GM19455 (cell line): ENCODE measurements at regions not wholly inside any gene's neighbourhood (a gene's known extent, or its start where the extent isn't known, plus 50 kb on each side); places are given as distances from the start of the nearest gene placed in this dataset.
"Not testable (repeated sequence)": the region's sequence is repeated elsewhere in the genome, so short reads cannot be mapped to it uniquely, and the experiment has no call there.

Experiments
- ATAC-seq: cut with Tn5 transposase; IDR thresholded peaks from one replicate; pipeline ENCODE4 v1.9.1; 2021; ENCODE audit not compliant: unreplicated experiment

DNA sequence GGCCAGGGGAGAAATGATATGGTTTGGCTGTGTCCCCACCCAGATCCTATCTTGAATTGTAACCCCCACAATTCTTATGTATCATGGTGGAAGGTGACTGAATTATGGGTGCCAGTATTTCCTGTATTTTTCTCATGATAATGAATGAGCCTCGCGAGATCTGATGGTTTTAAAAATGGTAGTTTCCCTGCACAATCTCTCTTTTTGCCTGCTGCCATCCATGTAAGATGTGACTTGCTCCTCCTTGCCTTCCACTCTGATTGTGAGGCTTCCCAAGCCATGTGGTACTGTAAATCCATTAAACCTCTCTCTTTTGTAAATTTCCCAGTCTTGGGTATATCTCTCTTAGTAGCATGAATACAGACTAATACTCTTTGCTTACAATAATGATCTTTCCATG, 1453.9 kb upstream of the B3GALT2 start:
- no peak for ATAC-seq

DNA sequence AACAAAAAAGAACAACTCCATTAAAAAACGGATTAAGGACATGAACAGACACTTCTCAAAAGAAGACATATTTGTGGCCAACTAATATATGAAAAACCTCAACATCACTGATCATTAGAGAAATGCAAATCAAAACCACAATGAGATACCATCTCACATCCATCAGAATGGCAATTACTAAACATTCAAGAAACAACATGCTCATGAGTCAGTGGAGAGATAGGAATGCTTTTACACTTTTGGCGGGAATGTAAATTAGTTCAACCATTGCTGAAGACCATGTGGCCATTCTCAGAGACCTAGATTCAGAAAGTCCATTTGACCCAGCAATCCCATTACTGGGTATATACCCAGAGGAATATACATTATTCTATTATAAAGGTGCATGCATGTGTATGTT, 1442.6 kb upstream of the B3GALT2 start:
- ATAC-seq, result no peak

DNA sequence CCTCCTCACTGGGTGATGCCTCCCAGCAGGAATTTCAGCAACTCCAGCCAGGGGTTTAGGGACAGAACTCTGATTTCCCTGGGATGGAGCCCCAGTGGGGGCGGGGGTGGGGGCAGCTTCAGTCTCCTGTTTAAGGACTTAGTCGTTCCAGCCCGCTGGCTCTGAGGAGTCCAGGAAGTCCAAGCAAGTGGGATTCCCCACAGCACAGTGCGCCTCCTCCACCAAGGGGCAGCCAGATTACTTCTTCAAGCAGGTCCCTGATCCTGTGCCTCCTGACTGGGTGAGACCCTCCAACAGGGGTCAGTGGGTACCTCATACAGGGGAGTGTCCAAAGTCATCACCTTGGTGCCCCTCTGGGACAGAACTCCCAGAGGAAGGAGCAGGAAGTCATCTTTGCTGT, 1438.4 kb upstream of the B3GALT2 start:
- no peak for ATAC-seq

GRCh38 chr1:194618101-194618500, 1431.7 kb upstream of the B3GALT2 start:
- ATAC-seq, result no peak

DNA sequence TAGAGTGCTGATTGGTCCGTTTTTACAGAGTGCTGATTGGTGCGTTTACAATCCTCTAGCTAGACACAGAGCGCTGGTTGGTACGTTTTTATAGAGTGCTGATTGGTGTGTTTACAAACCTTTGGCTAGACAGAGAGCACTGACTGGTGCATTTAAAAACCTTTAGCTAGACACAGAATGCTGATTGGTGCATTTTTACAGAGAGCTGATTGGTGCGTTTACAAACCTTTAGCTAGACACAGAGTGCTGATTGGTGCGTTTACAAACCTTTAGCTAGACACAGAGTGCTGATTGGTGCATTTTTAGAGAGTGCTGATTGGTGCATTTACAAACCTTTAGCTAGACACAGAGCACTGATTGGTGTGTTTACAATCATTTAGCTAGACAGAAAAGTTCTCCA, 1430.9 kb upstream of the B3GALT2 start:
- not testable (repeated sequence) for ATAC-seq

GRCh38 chr1:194616835-194617234, 1430.4 kb upstream of the B3GALT2 start:
- no peak for ATAC-seq

DNA sequence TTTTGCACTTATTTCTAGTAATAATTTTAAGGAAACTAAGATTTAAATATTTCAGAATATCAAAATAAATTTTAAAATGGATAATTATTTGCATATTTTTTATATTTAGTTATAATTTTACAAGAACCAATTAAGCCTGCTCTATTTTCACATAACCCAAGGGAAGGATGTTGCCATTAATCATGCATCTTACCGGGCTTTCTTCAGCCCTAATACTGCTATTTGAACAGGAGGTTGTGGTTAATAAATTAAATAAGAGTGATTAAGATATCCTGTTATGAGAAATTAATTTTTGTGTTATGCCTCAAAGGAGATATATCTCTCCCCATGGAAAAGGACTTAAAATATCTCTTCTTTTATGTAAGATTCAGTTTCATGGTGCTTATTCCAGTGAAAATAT, 1415.8 kb upstream of the B3GALT2 start:
- no peak for ATAC-seq

DNA sequence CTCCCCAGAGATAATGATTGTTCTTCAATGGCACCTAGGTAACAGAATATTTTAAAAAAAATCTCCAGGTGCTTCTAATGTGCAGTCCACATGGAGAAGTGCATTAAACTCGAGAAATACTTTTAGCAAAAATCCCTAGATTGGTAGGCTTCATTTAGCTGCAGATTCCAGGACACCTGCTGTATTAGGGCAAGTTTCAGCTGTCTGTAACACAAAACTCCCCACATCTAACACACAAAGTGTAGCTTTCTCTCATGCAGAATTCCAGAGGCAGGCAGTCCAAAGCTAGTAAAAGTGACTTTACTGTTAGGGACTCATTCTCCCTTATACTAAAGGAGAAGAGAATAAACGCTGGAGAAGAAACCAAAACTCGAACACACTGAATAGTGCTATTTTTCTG, 1414.3 kb upstream of the B3GALT2 start:
- ATAC-seq, result no peak

DNA sequence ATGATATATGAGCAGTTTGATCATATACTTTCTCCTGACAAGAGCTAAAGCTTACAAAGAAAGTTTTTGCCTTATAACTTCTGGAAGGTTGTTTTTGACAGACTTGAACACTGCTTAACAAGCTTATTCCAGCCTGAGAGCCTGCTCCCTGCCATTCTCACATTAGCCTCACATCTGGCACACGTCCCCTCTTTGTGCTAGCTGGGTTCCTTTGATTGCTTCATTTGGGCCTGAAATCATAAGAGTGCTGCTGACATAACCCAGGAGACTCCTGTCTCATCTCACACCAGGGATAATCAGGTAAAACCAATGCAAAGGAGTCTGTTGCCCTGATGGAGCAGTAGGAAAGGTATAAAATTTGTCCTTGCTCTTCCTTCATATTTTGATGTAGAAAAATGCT, 1411.7 kb upstream of the B3GALT2 start:
- no peak for ATAC-seq

- no peak for ATAC-seq
Measured at GRCh38 chr1:194586302-194586701, 1399.9 kb upstream of the B3GALT2 start.

GRCh38 chr1:194584052-194584451, 1397.6 kb upstream of the B3GALT2 start:
- ATAC-seq, result no peak

DNA sequence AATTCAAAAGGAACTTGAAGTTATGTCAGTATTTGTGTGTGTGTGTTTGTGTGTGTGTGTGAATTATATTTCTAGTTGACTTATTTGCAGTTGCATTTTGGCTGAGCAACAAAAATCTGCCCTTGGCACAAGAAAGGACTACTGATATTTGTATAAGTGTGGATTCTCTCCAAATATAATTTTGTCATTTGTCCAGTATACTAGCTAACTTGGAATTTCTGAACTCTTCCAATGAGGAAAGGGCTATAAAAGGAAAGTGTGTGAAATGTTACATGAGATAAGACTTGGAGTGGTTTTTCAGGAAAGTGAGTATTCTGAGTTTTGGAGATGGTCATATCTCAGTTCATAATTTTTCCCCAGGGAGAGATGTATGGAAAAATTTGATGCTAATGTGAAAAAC, 1384.1 kb upstream of the B3GALT2 start:
- ATAC-seq, result no peak

DNA sequence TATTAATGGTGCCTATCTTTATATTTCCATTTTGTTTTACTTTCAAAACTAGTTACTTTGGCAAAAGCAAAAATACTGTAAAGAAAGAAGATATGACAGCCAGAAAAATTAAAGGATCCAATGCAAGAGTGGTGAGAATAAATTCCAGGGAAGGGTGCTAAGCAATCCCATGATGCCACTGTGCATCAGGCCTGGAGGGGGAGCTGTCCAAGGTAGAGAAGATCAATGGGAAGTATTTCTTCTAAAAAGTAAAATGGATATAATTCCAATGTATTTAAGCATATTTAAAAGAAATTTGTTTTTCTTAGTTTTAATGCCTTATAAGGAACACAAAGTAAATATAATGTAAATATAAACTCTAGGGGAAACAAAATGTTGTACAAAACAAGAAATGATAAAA, 1382.2 kb upstream of the B3GALT2 start:
- no peak for ATAC-seq

- no peak for ATAC-seq
Measured at GRCh38 chr1:194548071-194548470, 1361.7 kb upstream of the B3GALT2 start.

- ATAC-seq, result no peak
Measured at GRCh38 chr1:194544012-194544411, 1357.6 kb upstream of the B3GALT2 start.

DNA sequence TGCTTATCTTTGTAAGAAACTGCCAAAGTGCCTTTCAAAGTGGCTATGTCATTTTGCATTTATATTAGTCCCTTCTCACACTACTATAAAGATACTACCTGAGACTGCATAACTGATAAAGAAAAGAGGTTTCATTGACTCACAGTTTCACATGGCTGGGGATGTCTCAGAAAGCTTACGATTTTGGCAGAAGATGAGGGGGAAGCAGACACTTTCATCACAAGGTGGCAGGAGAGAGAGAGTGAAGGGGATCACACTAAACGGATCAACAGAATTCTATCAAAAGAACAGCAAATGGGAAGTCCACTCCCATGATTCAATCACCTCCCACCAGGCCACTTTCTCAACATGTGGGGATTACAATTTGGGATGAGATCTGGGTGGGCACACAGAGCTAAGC, 1352.0 kb upstream of the B3GALT2 start:
- ATAC-seq, result no peak

DNA sequence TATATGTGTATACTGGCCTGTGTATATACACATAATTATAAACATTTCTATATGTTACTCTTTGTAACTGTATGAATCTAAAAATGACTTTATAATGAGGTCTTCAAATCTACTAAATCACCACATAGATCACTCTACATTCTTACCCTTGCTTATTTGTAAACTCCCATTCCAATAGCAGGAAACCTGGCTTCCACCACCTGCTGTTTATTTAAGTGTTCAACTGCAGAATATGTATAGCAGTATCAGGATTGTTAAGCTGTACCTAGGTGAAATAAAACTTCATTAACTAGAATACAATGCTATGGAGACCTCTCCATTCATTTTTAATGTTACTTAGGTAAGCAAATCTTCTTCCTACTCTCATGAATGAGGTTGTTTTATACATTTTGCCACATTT, 1351.1 kb upstream of the B3GALT2 start:
- no peak for ATAC-seq

GRCh38 chr1:194535369-194535768, 1349.0 kb upstream of the B3GALT2 start:
- no peak for ATAC-seq

DNA sequence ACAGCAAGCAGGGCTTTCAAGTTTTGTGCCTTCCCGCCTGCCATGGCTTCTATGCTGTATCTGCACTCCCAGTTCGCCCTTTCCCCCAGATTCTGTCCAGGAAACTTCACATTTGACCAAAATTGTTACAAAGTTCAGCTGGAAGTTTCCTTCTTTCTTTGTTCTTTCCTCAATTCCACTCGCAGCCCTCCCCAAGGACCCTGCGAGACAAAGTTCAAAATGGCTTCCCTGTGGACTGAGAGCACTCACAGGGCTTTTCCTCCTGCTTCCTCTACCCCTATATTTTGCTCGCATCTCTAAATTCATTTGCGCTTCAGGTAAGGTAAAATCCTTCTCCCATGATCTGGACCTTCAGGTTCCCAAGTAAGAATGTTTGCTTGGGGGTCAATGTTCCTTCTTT, 1348.4 kb upstream of the B3GALT2 start:
- no peak for ATAC-seq

DNA sequence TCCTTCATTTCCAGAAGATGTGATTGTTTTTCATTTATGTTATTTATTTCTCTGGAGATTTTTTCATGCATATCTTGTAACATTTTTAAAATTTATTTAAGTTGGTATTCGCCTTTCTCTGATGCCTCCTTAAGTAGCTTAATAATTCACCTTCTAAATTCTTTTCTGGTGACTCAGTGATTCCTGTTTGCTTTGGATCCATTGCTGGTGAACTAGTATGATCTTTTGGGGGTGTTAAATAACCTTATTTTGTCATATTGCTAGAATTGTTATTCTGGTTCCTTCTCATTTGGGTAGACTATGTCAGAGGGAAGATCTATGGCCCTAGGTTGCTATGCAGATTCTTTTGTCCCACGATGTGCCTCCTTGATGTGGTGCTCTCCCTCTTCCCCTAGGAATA, 1347.2 kb upstream of the B3GALT2 start:
- no peak for ATAC-seq

DNA sequence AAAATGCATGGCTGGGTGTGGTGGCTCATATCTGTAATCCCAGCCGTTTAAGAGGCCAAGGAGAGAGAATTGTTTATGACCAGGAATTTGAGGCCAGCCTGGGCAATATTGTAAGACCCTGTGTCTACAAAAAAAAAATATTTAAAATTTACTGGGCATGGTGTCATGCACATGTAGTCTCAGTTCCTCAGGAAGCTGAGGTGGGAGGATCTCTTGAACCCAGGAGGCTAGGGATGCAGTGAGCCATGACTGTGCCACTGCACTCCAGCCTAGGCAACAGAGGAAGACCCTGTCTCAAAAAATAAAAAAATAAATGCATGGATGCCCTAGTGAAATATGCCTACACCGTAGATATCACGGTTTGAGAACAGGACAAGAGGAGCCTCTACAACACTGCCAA, 1331.2 kb upstream of the B3GALT2 start:
- no peak for ATAC-seq

- no peak for ATAC-seq
Measured at GRCh38 chr1:194515916-194516315, 1329.5 kb upstream of the B3GALT2 start.

DNA sequence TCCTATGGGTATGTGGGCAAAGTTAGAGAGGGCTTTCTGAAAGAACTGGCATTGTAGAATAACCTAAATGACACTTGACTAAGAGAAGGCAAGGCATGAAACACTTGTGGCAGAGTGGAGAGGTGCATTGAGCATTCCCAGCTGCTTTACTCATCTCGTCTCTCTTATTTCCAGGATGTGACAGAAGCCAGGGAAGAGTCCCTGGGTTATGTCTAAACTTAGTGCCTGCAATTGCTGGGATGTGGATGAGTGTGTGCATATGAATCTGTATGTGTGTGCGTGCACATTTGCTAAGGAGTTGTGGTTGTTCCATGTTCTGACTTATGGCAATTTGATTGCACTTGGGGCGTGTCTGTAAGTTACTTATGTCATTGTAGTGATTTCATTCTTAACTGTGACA, 1326.5 kb upstream of the B3GALT2 start:
- ATAC-seq, result no peak

DNA sequence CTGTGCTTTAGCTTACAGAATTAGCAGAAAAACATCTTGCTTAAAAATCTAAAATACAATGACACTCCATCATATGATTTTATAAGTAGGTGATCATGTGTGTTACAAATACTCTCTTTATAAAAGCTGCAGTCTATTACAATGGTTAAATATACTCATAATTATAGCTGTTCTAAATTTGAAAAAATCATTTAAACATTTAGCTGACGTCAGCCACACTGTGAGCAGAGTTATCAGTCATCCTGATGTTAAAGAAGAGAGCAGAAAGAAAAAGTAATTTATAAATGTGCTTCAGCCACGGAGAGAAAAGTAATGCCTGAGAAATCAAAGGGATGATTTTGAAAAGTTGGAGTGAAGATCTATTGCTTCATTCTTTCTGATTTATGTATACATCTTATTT, 1325.9 kb upstream of the B3GALT2 start:
- no peak for ATAC-seq
